Caco-2 (cell line): ENCODE measurements at regions not wholly inside any gene's neighbourhood (a gene's known extent, or its start where the extent isn't known, plus 50 kb on each side); places are given as distances from the start of the nearest gene placed in this dataset.
A peak's percentile ranks its signal among the peaks of the same experiment; 100 is the strongest.

Source experiments
- BruUV-seq: library from RNA; stranded (reverse); fragments of 400-500 nt; replicated peaks from 2 replicates; lab custom pipeline; 2021; lab: Mats Ljungman, UMichigan
- CTCF ChIA-PET: fragments of 300-600 bp; sonication (Branson Sonifier 250); formaldehyde crosslinking; loops from one replicate; lab custom pipeline; 2022; ENCODE audit warnings: antibody characterized with exemption; lab: Charles Lee
- POLR2A ChIA-PET: fragments of 300-600 bp; sonication (Branson Sonifier 250); formaldehyde crosslinking; loops from one replicate; lab custom pipeline; 2022; ENCODE audit warnings: antibody characterized with exemption; lab: Charles Lee
- DNase-seq, 2 experiments: peaks; one replicate each; pipeline versions ENCODE4 v3.0.0 to v3.0.0-alpha.2; 2020 to 2022
- H3K27me3 ChIP-seq: replicated peaks from 2 replicates; pipeline ENCODE4 v1.6.0; 2011; ENCODE audit warnings: low read length; ENCODE audit not compliant: control insufficient read depth, insufficient read depth
- H3K36me3 ChIP-seq: 2 replicates; pipeline ENCODE4 v1.5.1; 2011; ENCODE audit warnings: low read length; ENCODE audit not compliant: control insufficient read depth, insufficient read depth
- H3K4me1 ChIP-seq: fragments of 250-450 bp; sonication (Bioruptor Pico); 2 replicates; pipeline ENCODE4 v1.5.1; 2020; ENCODE audit warnings: mild to moderate bottlenecking
- H3K4me3 ChIP-seq: 2 replicates; pipeline ENCODE4 v1.5.1; 2011; ENCODE audit warnings: low read depth, mild to moderate bottlenecking, control low read depth, low read length
- H3K9me3 ChIP-seq: fragments of 250-450 bp; sonication (Bioruptor Pico); 2 replicates; pipeline ENCODE4 v1.5.1; 2020; ENCODE audit warnings: mild to moderate bottlenecking, moderate library complexity
- H3K27ac Mint-ChIP-seq: one replicate; pipeline ENCODE4 v1.8.0; 2022; ENCODE audit warnings: mixed read lengths; ENCODE audit not compliant: unreplicated experiment
- H3K27me3 Mint-ChIP-seq: one replicate; pipeline ENCODE4 v1.8.0; 2022; ENCODE audit warnings: mixed read lengths; ENCODE audit not compliant: insufficient read depth, unreplicated experiment
- H3K36me3 Mint-ChIP-seq: one replicate; pipeline ENCODE4 v1.8.0; 2022; ENCODE audit warnings: mild to moderate bottlenecking, mixed read lengths; ENCODE audit not compliant: insufficient read depth, unreplicated experiment
- H3K4me1 Mint-ChIP-seq: one replicate; pipeline ENCODE4 v1.8.0; 2022; ENCODE audit warnings: low read depth, mixed read lengths; ENCODE audit not compliant: unreplicated experiment
- H3K4me3 Mint-ChIP-seq: one replicate; pipeline ENCODE4 v1.8.0; 2022; ENCODE audit warnings: mild to moderate bottlenecking, moderate library complexity, mixed read lengths; ENCODE audit not compliant: unreplicated experiment
- H3K9me3 Mint-ChIP-seq: one replicate; pipeline ENCODE4 v1.8.0; 2022; ENCODE audit warnings: mixed read lengths; ENCODE audit not compliant: unreplicated experiment
- intact Hi-C: fragments of 100-400 bp; cut with micrococcal nuclease; formaldehyde crosslinking; loops from one replicate; pipeline ENCODE4 v1.10.0; 2022; ENCODE audit not compliant: unreplicated experiment
- TF ChIP-seq, protein P1 (sequence below), 2 experiments: fragments of 200-600 bp in 1 of 2; IDR thresholded peaks; 1 replicate in 1 of 2; 2 replicates in 1 of 2; pipeline versions ENCODE4 v1.5.1 to v1.8.0; 2011 to 2022; ENCODE audit warnings: antibody characterized with exemption in 1 of 2, control low read depth in 1 of 2, inconsistent platforms in 1 of 2, low read depth in 1 of 2, low read length in 1 of 2, mild to moderate bottlenecking in 1 of 2, moderate library complexity in 1 of 2; ENCODE audit not compliant: insufficient read depth in 1 of 2, severe bottlenecking in 1 of 2, unreplicated experiment in 1 of 2

DNA sequence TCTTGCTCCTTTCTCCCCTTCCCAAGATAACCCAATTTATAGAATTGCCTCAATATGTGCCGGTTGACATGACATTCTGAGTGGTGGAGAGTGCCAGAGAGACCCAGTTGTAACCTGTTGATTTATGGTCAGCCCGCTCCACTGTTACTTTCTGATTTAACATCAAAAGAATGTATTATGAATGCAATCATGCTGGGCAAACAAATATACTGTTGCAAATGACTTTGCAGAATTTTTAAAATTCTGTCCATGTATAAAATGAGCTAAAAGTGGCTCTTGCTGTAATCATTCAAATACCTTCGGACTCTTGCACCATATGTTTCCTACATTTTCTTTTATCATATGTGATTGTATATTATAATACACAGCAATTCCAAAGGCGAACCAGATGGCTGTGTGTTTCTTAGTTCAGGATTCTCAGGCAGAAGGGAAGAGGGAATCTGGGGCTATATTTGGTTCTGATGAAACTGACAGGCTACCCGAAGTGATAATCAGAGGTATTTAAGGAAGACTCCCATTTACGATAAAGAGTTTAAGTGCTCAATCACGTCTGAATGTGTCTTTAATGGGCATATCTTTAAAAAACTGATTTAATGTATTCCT is 131.7 kb downstream of the CLCN4 start:
- Histone ChIP-seq H3K4me1 (peaks cover 20% of the 10 kb centered on the region), H3K27me3 (no peaks in the 10 kb centered on the region), H3K36me3 (no peaks in the 10 kb centered on the region), H3K9me3 (no peaks in the 10 kb centered on the region), H3K4me3 (no peak overlapping the region)
- H3K27ac Mint-ChIP-seq = no peak overlapping the region
- TF ChIP-seq, protein P1, sequence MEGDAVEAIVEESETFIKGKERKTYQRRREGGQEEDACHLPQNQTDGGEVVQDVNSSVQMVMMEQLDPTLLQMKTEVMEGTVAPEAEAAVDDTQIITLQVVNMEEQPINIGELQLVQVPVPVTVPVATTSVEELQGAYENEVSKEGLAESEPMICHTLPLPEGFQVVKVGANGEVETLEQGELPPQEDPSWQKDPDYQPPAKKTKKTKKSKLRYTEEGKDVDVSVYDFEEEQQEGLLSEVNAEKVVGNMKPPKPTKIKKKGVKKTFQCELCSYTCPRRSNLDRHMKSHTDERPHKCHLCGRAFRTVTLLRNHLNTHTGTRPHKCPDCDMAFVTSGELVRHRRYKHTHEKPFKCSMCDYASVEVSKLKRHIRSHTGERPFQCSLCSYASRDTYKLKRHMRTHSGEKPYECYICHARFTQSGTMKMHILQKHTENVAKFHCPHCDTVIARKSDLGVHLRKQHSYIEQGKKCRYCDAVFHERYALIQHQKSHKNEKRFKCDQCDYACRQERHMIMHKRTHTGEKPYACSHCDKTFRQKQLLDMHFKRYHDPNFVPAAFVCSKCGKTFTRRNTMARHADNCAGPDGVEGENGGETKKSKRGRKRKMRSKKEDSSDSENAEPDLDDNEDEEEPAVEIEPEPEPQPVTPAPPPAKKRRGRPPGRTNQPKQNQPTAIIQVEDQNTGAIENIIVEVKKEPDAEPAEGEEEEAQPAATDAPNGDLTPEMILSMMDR (IDR thresholded peaks at IDR 0.05; ENCODE audit: insufficient read depth in 1 of 2, low read depth in 1 of 2, low read length in 1 of 2, severe bottlenecking in 1 of 2, unreplicated experiment in 1 of 2) = no peak
- no peaks in the 10 kb centered on the region for H3K27me3 Mint-ChIP-seq
- peaks cover 28% of the 10 kb centered on the region for H3K4me1 Mint-ChIP-seq
- BruUV-seq = no TSS peak
- intact Hi-C loops = no loop called here
- DNase-seq = peak in 1 of 2 experiments; percentile 1
- H3K36me3 Mint-ChIP-seq = no peaks in the 10 kb centered on the region
- ChIA-PET POLR2A (no interaction called here), CTCF (no interaction called here)
- H3K9me3 Mint-ChIP-seq = peaks cover 19% of the 10 kb centered on the region
- no peak overlapping the region for H3K4me3 Mint-ChIP-seq

DNA sequence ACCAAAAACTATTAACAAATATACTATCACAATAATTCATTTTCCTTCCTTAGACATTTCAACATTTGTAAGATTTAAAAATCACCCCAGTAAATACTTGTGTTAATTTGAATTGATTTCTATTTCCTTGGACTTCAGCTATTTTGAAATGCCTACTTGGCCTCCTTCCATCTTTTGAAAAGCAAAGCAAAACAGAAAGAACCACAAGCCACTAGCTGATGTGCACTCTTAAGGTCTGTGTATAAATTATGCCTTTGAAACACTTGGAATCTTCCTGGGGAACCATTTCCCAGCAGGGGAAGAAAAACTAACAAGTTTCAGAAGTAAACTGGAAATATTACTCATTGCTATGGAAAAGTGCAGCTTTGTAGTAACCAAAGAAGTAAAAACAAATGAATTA is 139.8 kb downstream of the CLCN4 start:
- H3K27me3 Mint-ChIP-seq = no peaks in the 10 kb centered on the region
- Histone ChIP-seq H3K4me1 (peaks cover 12% of the 10 kb centered on the region), H3K36me3 (no peaks in the 10 kb centered on the region), H3K4me3 (no peak overlapping the region), H3K9me3 (no peaks in the 10 kb centered on the region), H3K27me3 (no peaks in the 10 kb centered on the region)
- H3K36me3 Mint-ChIP-seq = no peaks in the 10 kb centered on the region
- peaks cover 6% of the 10 kb centered on the region for H3K4me1 Mint-ChIP-seq
- H3K4me3 Mint-ChIP-seq = no peak overlapping the region
- H3K9me3 Mint-ChIP-seq = no peaks in the 10 kb centered on the region
- BruUV-seq = no TSS peak
- CTCF ChIA-PET = no interaction called here
- no peak for DNase-seq
- intact Hi-C loops = no loop called here
- POLR2A ChIA-PET = no interaction called here
- H3K27ac Mint-ChIP-seq = no peak overlapping the region
- TF ChIP-seq, protein P1 (IDR thresholded peaks at IDR 0.05; ENCODE audit: insufficient read depth in 1 of 2, low read depth in 1 of 2, low read length in 1 of 2, severe bottlenecking in 1 of 2, unreplicated experiment in 1 of 2) = no peak

DNA sequence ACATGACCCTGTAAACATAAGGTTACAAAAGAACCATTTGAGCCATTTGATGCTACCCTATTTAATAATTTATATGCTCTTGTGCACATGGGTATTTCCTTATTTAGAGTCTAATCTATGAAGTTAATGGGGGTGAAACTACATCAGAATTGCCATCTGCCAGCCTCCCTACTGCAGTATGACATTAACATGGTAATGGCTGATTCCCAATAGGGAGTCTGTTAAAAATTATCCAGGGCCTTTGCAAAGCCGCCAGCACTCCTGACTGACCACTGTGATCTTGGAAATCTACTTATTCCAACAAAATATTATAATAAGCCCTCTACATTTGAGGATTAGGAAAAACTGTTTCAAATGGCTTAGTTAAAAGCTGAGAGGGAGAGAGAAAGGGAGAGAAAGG is 153.7 kb downstream of the CLCN4 start:
- peaks cover 7% of the 10 kb centered on the region for H3K4me1 Mint-ChIP-seq
- BruUV-seq = no TSS peak
- CTCF ChIA-PET = no interaction called here
- H3K27me3 ChIP-seq = no peaks in the 10 kb centered on the region
- peaks cover 4% of the 10 kb centered on the region for H3K36me3 Mint-ChIP-seq
- POLR2A ChIA-PET = no interaction called here
- peaks cover 16% of the 10 kb centered on the region for H3K4me1 ChIP-seq
- no peak overlapping the region for H3K4me3 ChIP-seq
- no peaks in the 10 kb centered on the region for H3K36me3 ChIP-seq
- no peaks in the 10 kb centered on the region for H3K27me3 Mint-ChIP-seq
- DNase-seq = no peak
- no peaks in the 10 kb centered on the region for H3K9me3 Mint-ChIP-seq
- intact Hi-C loops = loop anchor here (10.0 kb wide), 1 partner anchor 306 kb away; no protein-coding TSS in a partner anchor
- no peak overlapping the region for H3K4me3 Mint-ChIP-seq
- H3K27ac Mint-ChIP-seq = no peak overlapping the region
- TF ChIP-seq, protein P1 (IDR thresholded peaks at IDR 0.05; ENCODE audit: insufficient read depth in 1 of 2, low read depth in 1 of 2, low read length in 1 of 2, severe bottlenecking in 1 of 2, unreplicated experiment in 1 of 2) = no peak
- H3K9me3 ChIP-seq = no peaks in the 10 kb centered on the region
